ENCODE measurements at regions not wholly inside any gene's neighbourhood (a gene's known extent, or its start where the extent isn't known, plus 50 kb on each side); places are given as distances from the start of the nearest gene placed in this dataset.

DNA sequence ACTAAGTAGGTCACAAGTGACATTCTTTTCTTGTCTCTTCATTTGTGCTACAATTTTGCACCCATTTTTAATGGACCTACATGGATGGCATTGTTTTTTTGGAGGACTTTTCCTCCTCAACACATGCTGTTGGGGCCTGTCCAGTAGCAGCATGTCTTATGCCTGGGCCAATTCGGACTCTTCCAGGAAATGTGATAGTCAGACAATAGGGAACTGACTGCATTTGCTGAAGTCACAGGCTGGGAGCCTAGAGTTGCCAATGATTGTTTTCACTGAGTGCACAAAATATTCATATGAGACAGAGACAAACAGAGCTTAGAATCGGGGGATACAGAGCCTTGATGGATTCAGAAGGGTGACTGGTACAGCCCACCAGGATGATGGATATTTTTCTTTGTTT, 867.3 kb upstream of the GOT2 start:
- CTCF ChIA-PET (ENCODE audit: low intra/inter-chr PET ratio) = no interaction called here

DNA sequence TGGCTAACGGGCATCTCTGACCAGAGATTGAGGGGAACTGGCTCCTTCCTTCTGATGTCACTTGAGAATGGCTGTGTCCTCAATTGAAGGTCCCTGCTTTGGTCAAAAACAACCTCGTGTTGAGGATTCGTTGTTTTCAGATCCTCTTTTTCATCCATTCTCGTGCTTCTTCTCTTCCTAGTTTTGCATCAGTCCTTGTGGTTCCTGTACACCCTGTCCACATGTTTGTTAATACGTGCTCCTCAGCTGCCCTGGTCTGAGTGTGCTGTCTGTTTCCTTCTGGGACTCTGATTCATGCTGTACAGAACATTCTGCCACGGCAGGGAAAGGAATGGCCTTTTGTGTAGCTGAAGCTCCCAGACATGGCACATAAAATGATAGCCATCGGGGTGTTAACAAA, 863.2 kb upstream of the GOT2 start:
- ChIA-PET CTCF (ENCODE audit: low intra/inter-chr PET ratio) (no interaction called here), POLR2A (no interaction called here)
- Histone ChIP-seq H3K4me3 (no peak overlapping the region), H3K36me3 (ENCODE audit: control insufficient read depth, insufficient read depth, low read length) (no peaks in the 10 kb centered on the region), H2AFZ (ENCODE audit: low read depth, low read length) (no peak overlapping the region), H3K79me2 (ENCODE audit: control insufficient read depth, insufficient read depth, low read length) (no peaks in the 10 kb centered on the region), H3K27me3 (ENCODE audit: control insufficient read depth in 2 of 2, insufficient read depth in 2 of 2, low read length in 2 of 2) (no peaks in the 10 kb centered on the region), H3K4me2 (ENCODE audit: insufficient read depth, low read length) (no peak overlapping the region), H4K20me1 (replicated peaks; ENCODE audit: control insufficient read depth, insufficient read depth, low read length) (no peaks in the 10 kb centered on the region), H3K9me1 (ENCODE audit: control insufficient read depth, insufficient read depth, low read length) (no peaks in the 10 kb centered on the region), H3K4me1 (replicated peaks in 1 of 2; ENCODE audit: control insufficient read depth in 2 of 2, insufficient read depth in 2 of 2, low read length in 2 of 2) (no peaks in the 10 kb centered on the region), H3K9ac (ENCODE audit: insufficient read depth in 1 of 2, low read depth in 2 of 2, low read length in 2 of 2) (no peak overlapping the region), H3K9me3 (replicated peaks; ENCODE audit: control insufficient read depth, insufficient read depth, low read depth, low read length) (no peaks in the 10 kb centered on the region), H3K27ac (ENCODE audit: extremely low read depth, low read depth, low read length) (no peak overlapping the region)
- WGBS (ENCODE audit: insufficient coverage, low coverage, missing lambda C conversion rate) = under 1% methylated on average over 7 of the region's 7 CpGs
- TF ChIP-seq TCF7L2 (IDR thresholded peaks at IDR 0.05; ENCODE audit: low read depth, low read length) (no peak), YBX1 (IDR thresholded peaks at IDR 0.05) (no peak), GATAD2B (IDR thresholded peaks at IDR 0.05; ENCODE audit: borderline replicate concordance) (no peak), NEUROD1 (IDR thresholded peaks at IDR 0.05; ENCODE audit: borderline replicate concordance, low read depth, low read length, partially characterized antibody) (no peak), ZNF282 (CRISPR knock-in tag; IDR thresholded peaks at IDR 0.05) (no peak)
- TF ChIP-seq, protein P1, sequence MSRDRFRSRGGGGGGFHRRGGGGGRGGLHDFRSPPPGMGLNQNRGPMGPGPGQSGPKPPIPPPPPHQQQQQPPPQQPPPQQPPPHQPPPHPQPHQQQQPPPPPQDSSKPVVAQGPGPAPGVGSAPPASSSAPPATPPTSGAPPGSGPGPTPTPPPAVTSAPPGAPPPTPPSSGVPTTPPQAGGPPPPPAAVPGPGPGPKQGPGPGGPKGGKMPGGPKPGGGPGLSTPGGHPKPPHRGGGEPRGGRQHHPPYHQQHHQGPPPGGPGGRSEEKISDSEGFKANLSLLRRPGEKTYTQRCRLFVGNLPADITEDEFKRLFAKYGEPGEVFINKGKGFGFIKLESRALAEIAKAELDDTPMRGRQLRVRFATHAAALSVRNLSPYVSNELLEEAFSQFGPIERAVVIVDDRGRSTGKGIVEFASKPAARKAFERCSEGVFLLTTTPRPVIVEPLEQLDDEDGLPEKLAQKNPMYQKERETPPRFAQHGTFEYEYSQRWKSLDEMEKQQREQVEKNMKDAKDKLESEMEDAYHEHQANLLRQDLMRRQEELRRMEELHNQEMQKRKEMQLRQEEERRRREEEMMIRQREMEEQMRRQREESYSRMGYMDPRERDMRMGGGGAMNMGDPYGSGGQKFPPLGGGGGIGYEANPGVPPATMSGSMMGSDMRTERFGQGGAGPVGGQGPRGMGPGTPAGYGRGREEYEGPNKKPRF (IDR thresholded peaks at IDR 0.05; ENCODE audit: low read depth, low read length) = no peak
- in situ Hi-C loops (cut with MboI) = no loop called here
- BruUV-seq (replicated peaks) = no TSS peak
- no peak for ATAC-seq
- intact Hi-C loops (cut with micrococcal nuclease) = no loop called here
- no peak for FAIRE-seq
- DNase-seq (ENCODE audit: extremely low read depth in 1 of 4, low spot score in 3 of 4) = no peak

More for the DNA sequence above, 867.3 kb upstream of the GOT2 start:
- intact Hi-C loops (cut with micrococcal nuclease) (no loop called here), in situ Hi-C loops (cut with MboI) (no loop called here)
- POLR2A ChIA-PET = no interaction called here
- H3K36me3 ChIP-seq (ENCODE audit: control insufficient read depth, insufficient read depth, low read length) = no peaks in the 10 kb centered on the region
- no peaks in the 10 kb centered on the region; the same call in 1 of the 2 replicates for H3K9me3 ChIP-seq (replicated peaks; ENCODE audit: control insufficient read depth, insufficient read depth, low read depth, low read length)
- no peak overlapping the region for H3K27ac ChIP-seq (ENCODE audit: extremely low read depth, low read depth, low read length)
- no TSS peak for BruUV-seq (replicated peaks)
- H4K20me1 ChIP-seq (replicated peaks; ENCODE audit: control insufficient read depth, insufficient read depth, low read length) = no peaks in the 10 kb centered on the region
- no peaks in the 10 kb centered on the region for H3K27me3 ChIP-seq (ENCODE audit: control insufficient read depth in 2 of 2, insufficient read depth in 2 of 2, low read length in 2 of 2)
- no peak overlapping the region for H3K4me2 ChIP-seq (ENCODE audit: insufficient read depth, low read length)
- H3K79me2 ChIP-seq (ENCODE audit: control insufficient read depth, insufficient read depth, low read length) = no peaks in the 10 kb centered on the region
- no peak overlapping the region for H3K9ac ChIP-seq (ENCODE audit: insufficient read depth in 1 of 2, low read depth in 2 of 2, low read length in 2 of 2)
- DNase-seq (ENCODE audit: extremely low read depth in 1 of 4, low spot score in 3 of 4) = no peak
- FAIRE-seq = no peak
- TF ChIP-seq DDX20 (tag; IDR thresholded peaks at IDR 0.05; ENCODE audit: low read depth) = no peak
- TF ChIP-seq NFRKB (IDR thresholded peaks at IDR 0.05; ENCODE audit: low read depth) = no peak
- H3K4me1 ChIP-seq (replicated peaks in 1 of 2; ENCODE audit: control insufficient read depth in 2 of 2, insufficient read depth in 2 of 2, low read length in 2 of 2) = no peaks in the 10 kb centered on the region
- no peak overlapping the region for H2AFZ ChIP-seq (ENCODE audit: low read depth, low read length)
- no peaks in the 10 kb centered on the region for H3K9me1 ChIP-seq (ENCODE audit: control insufficient read depth, insufficient read depth, low read length)
- no peak overlapping the region for H3K4me3 ChIP-seq
- 0% methylated on average over 2 of the region's 2 CpGs for WGBS (ENCODE audit: insufficient coverage, low coverage, missing lambda C conversion rate)
- ATAC-seq = no peak
